Activated T-cell treated with anti-CD3 and anti-CD28 coated beads, Interleukin-2, amount 50 U/mL, for 48 hours (primary cell): ENCODE measurements at regions not wholly inside any gene's neighbourhood (a gene's known extent, or its start where the extent isn't known, plus 50 kb on each side); places are given as distances from the start of the nearest gene placed in this dataset.
"Not testable (repeated sequence)": the region's sequence is repeated elsewhere in the genome, so short reads cannot be mapped to it uniquely, and the experiment has no call there.

ENCODE experiments used
- DNase-seq, 2 experiments: peaks; one replicate each; pipeline ENCODE4 v3.0.0-alpha.2; 2020

- no peak for DNase-seq
These were observed 51.0 kb upstream of the LIFR start for GRCh38 chr5:38607396-38607795.

GRCh38 chr5:38607930-38608564, 51.6 kb upstream of the LIFR start:
- DNase-seq = no peak

- DNase-seq = no peak
These were observed 52.4 kb upstream of the LIFR start for GRCh38 chr5:38608874-38609273.

GRCh38 chr5:38612851-38613250, 56.4 kb upstream of the LIFR start:
- DNase-seq = no peak

GRCh38 chr5:38613490-38613889, 57.0 kb upstream of the LIFR start:
- no peak for DNase-seq

- DNase-seq = no peak
These were observed 57.8 kb upstream of the LIFR start for GRCh38 chr5:38613992-38614836.

GRCh38 chr5:38615042-38615441, 58.6 kb upstream of the LIFR start:
- no peak for DNase-seq

- no peak for DNase-seq
These were observed 59.6 kb upstream of the LIFR start for GRCh38 chr5:38615981-38616451.

GRCh38 chr5:38618154-38618553, 61.7 kb upstream of the LIFR start:
- DNase-seq = no peak

GRCh38 chr5:38621331-38621730, 64.9 kb upstream of the LIFR start:
- DNase-seq = no peak

- no peak for DNase-seq
These were observed 65.5 kb upstream of the LIFR start for GRCh38 chr5:38621840-38622437.

GRCh38 chr5:38622723-38623129, 66.3 kb upstream of the LIFR start:
- no peak for DNase-seq

GRCh38 chr5:38624541-38624940, 68.1 kb upstream of the LIFR start:
- DNase-seq = not testable (repeated sequence)

- DNase-seq = not testable (repeated sequence)
These were observed 74.9 kb upstream of the LIFR start for GRCh38 chr5:38631376-38631775.

GRCh38 chr5:38634568-38635369, 78.3 kb upstream of the LIFR start:
- DNase-seq = no peak

- DNase-seq = no peak
These were observed 80.2 kb upstream of the LIFR start for GRCh38 chr5:38636626-38637025.

GRCh38 chr5:38638656-38639055, 82.2 kb upstream of the LIFR start:
- no peak for DNase-seq

- DNase-seq = no peak
These were observed 83.2 kb upstream of the LIFR start for GRCh38 chr5:38639377-38640358.

GRCh38 chr5:38641003-38641402, 84.6 kb upstream of the LIFR start:
- no peak for DNase-seq

- no peak for DNase-seq
These were observed 85.9 kb upstream of the LIFR start for GRCh38 chr5:38642189-38642911.

- no peak for DNase-seq
These were observed 87.2 kb upstream of the LIFR start for GRCh38 chr5:38643616-38644015.
